Osteoblast (primary cell): ENCODE measurements at regions not wholly inside any gene's neighbourhood (a gene's known extent, or its start where the extent isn't known, plus 50 kb on each side); places are given as distances from the start of the nearest gene placed in this dataset.

Source experiments
- DNase-seq: peaks from one replicate; pipeline ENCODE4 v3.0.0; 2011; ENCODE audit warnings: low spot score, mixed read lengths; ENCODE audit not compliant: insufficient read length; ENCODE audit errors: missing footprints
- H2AFZ ChIP-seq: 2 replicates; pipeline ENCODE4 v1.6.0; 2011; ENCODE audit warnings: mild to moderate bottlenecking, low read length
- H3K27ac ChIP-seq: 2 replicates; pipeline ENCODE4 v1.5.1; 2011; ENCODE audit warnings: mild to moderate bottlenecking, low read depth, low read length, moderate library complexity
- H3K27me3 ChIP-seq: 2 replicates; pipeline ENCODE4 v1.6.0; 2012; ENCODE audit warnings: mild to moderate bottlenecking, control low read depth, inconsistent platforms, low read length, moderate library complexity; ENCODE audit not compliant: insufficient read depth
- H3K36me3 ChIP-seq: 2 replicates; pipeline ENCODE4 v1.5.1; 2011; ENCODE audit warnings: mild to moderate bottlenecking, low read length, control low read depth, moderate library complexity; ENCODE audit not compliant: insufficient read depth
- H3K4me1 ChIP-seq: 2 replicates; pipeline ENCODE4 v1.5.1; 2011; ENCODE audit warnings: mild to moderate bottlenecking, low read length, control low read depth, moderate library complexity; ENCODE audit not compliant: insufficient read depth
- H3K4me2 ChIP-seq: 2 replicates; pipeline ENCODE4 v1.6.0; 2011; ENCODE audit warnings: mild to moderate bottlenecking, low read length; ENCODE audit not compliant: insufficient read depth
- H3K4me3 ChIP-seq: fragments of 200-600 bp; sonication (generic); 3 replicates; pipeline ENCODE4 v1.5.1; 2012; ENCODE audit warnings: mild to moderate bottlenecking, low read length, inconsistent platforms; ENCODE audit not compliant: insufficient read depth
- H3K79me2 ChIP-seq: 2 replicates; pipeline ENCODE4 v1.6.0; 2012; ENCODE audit warnings: mild to moderate bottlenecking, low read length, control low read depth, inconsistent platforms; ENCODE audit not compliant: insufficient read depth
- H3K9me3 ChIP-seq: 2 replicates; pipeline ENCODE4 v1.5.1; 2011; ENCODE audit warnings: low read depth, low read length, control low read depth
- H4K20me1 ChIP-seq: 2 replicates; pipeline ENCODE4 v1.6.0; 2012; ENCODE audit warnings: mild to moderate bottlenecking, low read length, control low read depth; ENCODE audit not compliant: insufficient read depth
- CTCF ChIP-seq: IDR thresholded peaks from 2 replicates; pipeline ENCODE4 v1.5.1; 2011; ENCODE audit warnings: mild to moderate bottlenecking, low read depth, low read length, moderate library complexity; ENCODE audit errors: extremely low read depth

- no peaks in the 10 kb centered on the region for H3K9me3 ChIP-seq
- H3K27ac ChIP-seq, result no peak overlapping the region
- H3K79me2 ChIP-seq, result no peaks in the 10 kb centered on the region
- H3K4me1 ChIP-seq, result no peaks in the 10 kb centered on the region
- H3K27me3 ChIP-seq, result peaks cover 20% of the 10 kb centered on the region
- no peaks in the 10 kb centered on the region for H3K36me3 ChIP-seq
- no peak for DNase-seq
- no peak overlapping the region for H3K4me2 ChIP-seq
- H2AFZ ChIP-seq, result no peak overlapping the region
- H3K4me3 ChIP-seq, result no peak overlapping the region
- H4K20me1 ChIP-seq, result no peaks in the 10 kb centered on the region
- TF ChIP-seq CTCF, result no peak
These were observed 128.0 kb upstream of the MLN start for GRCh38 chr6:33931799-33932198.

GRCh38 chr6:33929575-33930288, 125.9 kb upstream of the MLN start:
- Histone ChIP-seq H3K27ac (no peak overlapping the region), H3K79me2 (no peaks in the 10 kb centered on the region), H2AFZ (no peak overlapping the region), H3K4me3 (no peak overlapping the region), H3K4me2 (no peak overlapping the region), H3K27me3 (peaks cover 16% of the 10 kb centered on the region), H3K9me3 (no peaks in the 10 kb centered on the region), H4K20me1 (no peaks in the 10 kb centered on the region), H3K4me1 (no peaks in the 10 kb centered on the region), H3K36me3 (no peaks in the 10 kb centered on the region)
- DNase-seq, result no peak
- TF ChIP-seq CTCF, result no peak

GRCh38 chr6:33927616-33928015, 123.8 kb upstream of the MLN start:
- peak; percentile 97 for DNase-seq
- peaks cover 2% of the 10 kb centered on the region for H3K27me3 ChIP-seq
- no peak for TF ChIP-seq CTCF
- H3K36me3 ChIP-seq, result no peaks in the 10 kb centered on the region
- no peaks in the 10 kb centered on the region for H3K9me3 ChIP-seq
- no peaks in the 10 kb centered on the region for H3K79me2 ChIP-seq
- H3K4me3 ChIP-seq, result no peak overlapping the region
- no peaks in the 10 kb centered on the region for H3K4me1 ChIP-seq
- H4K20me1 ChIP-seq, result no peaks in the 10 kb centered on the region
- no peak overlapping the region for H3K4me2 ChIP-seq
- no peak overlapping the region for H3K27ac ChIP-seq
- H2AFZ ChIP-seq, result no peak overlapping the region

GRCh38 chr6:33927112-33927511, 123.3 kb upstream of the MLN start:
- no peaks in the 10 kb centered on the region for H4K20me1 ChIP-seq
- no peak for TF ChIP-seq CTCF
- no peak for DNase-seq
- no peak overlapping the region for H3K4me2 ChIP-seq
- H3K4me1 ChIP-seq, result no peaks in the 10 kb centered on the region
- no peaks in the 10 kb centered on the region for H3K36me3 ChIP-seq
- H3K79me2 ChIP-seq, result no peaks in the 10 kb centered on the region
- no peak overlapping the region for H2AFZ ChIP-seq
- H3K9me3 ChIP-seq, result no peaks in the 10 kb centered on the region
- peaks cover 2% of the 10 kb centered on the region for H3K27me3 ChIP-seq
- H3K27ac ChIP-seq, result no peak overlapping the region
- no peak overlapping the region for H3K4me3 ChIP-seq
